Nephron progenitor cell (in vitro differentiated cells): ENCODE measurements at regions not wholly inside any gene's neighbourhood (a gene's known extent, or its start where the extent isn't known, plus 50 kb on each side); places are given as distances from the start of the nearest gene placed in this dataset.

Experiments used
- DNase-seq: peaks from one replicate; pipeline ENCODE4 v3.0.0; 2021
- H3K27ac Mint-ChIP-seq: 2 replicates; pipeline ENCODE4 v1.8.0; 2021; ENCODE audit warnings: mild to moderate bottlenecking, moderate library complexity, mixed read lengths
- H3K27me3 Mint-ChIP-seq: 2 replicates; pipeline ENCODE4 v1.8.0; 2021; ENCODE audit warnings: mild to moderate bottlenecking, low read depth, mixed read lengths; ENCODE audit not compliant: poor library complexity
- H3K36me3 Mint-ChIP-seq: 2 replicates; pipeline ENCODE4 v1.8.0; 2021; ENCODE audit warnings: low read depth, mixed read lengths
- H3K4me1 Mint-ChIP-seq: 2 replicates; pipeline ENCODE4 v1.8.0; 2021; ENCODE audit warnings: mixed read lengths
- H3K4me3 Mint-ChIP-seq: 2 replicates; pipeline ENCODE4 v1.8.0; 2021; ENCODE audit warnings: mild to moderate bottlenecking, moderate library complexity, mixed read lengths
- H3K9me3 Mint-ChIP-seq: 2 replicates; pipeline ENCODE4 v1.8.0; 2021; ENCODE audit warnings: mild to moderate bottlenecking, moderate library complexity, mixed read lengths
- CTCF ChIP-seq: fragments of 200-600 bp; sonication (generic); IDR thresholded peaks from 2 replicates; pipeline ENCODE4 v1.5.0; 2021; ENCODE audit warnings: antibody characterized with exemption

DNA sequence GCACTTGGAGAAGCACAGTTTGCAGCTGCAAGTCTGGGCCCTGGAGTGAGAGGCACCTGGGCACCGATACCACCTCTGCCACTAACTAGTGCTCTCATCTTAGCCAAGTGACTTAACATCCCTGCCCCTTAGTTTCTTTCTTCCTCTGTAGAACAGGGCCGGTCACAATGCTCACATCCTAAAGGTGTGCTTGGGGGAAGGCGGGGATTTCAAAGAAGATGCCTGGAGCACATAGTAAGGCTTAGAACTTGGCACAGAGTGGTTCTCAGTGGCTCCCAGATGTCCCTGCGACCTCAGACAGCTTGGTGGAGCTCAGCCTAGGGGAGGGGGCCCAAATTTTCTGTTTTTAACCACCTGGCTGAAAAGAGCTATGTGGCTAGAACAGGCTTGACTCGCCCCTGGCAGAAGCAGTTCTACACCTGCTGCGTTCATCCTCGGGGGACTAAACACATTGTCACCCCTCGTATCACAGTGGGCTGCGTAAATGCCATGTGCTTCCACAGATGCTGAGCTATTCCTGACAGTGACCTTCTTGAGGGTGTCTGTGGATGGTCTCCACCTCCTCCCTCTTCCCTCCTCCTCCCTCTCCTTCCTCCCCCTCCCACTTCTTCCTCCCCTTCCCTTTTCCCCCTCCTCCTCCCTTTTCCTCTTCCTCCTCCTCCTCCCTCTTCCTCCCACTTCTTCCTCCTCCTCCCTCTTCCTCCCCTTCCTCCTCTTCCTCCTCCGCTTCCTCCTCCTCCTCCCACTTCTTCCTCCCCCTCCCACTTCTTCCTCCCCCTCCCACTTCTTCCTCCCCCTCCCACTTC, 112.1 kb downstream of the PHETA1 start:
- no peaks in the 10 kb centered on the region for H3K9me3 Mint-ChIP-seq
- H3K4me3 Mint-ChIP-seq = no peak overlapping the region
- no peak for TF ChIP-seq CTCF
- no peaks in the 10 kb centered on the region for H3K36me3 Mint-ChIP-seq
- H3K4me1 Mint-ChIP-seq = no peaks in the 10 kb centered on the region
- H3K27ac Mint-ChIP-seq = no peak overlapping the region
- no peak for DNase-seq
- peaks cover 30% of the 10 kb centered on the region for H3K27me3 Mint-ChIP-seq

DNA sequence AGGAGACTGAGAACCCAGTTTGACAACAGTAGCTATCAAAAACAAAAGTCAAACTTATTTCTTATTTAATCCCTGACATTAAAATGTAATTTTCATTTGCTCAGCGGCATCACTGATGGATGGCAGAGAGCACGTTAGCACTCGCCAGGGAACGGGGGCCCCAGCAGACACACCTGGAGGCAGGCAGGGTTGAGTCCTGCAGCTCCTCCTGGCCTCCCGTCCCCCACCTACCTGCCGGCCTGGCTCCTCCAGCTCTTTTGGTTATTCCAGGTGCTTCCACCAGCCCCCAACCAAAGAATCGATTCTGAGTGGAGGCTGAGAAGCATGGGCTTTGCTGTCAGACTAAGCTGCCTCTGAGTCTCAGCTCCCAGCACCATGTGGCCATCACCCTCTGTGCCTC, 113.6 kb downstream of the PHETA1 start:
- H3K27ac Mint-ChIP-seq = no peak overlapping the region
- TF ChIP-seq CTCF = no peak
- no peak overlapping the region for H3K4me3 Mint-ChIP-seq
- H3K27me3 Mint-ChIP-seq = peaks cover 30% of the 10 kb centered on the region
- H3K36me3 Mint-ChIP-seq = no peaks in the 10 kb centered on the region
- DNase-seq = no peak
- no peaks in the 10 kb centered on the region for H3K9me3 Mint-ChIP-seq
- no peaks in the 10 kb centered on the region for H3K4me1 Mint-ChIP-seq

DNA sequence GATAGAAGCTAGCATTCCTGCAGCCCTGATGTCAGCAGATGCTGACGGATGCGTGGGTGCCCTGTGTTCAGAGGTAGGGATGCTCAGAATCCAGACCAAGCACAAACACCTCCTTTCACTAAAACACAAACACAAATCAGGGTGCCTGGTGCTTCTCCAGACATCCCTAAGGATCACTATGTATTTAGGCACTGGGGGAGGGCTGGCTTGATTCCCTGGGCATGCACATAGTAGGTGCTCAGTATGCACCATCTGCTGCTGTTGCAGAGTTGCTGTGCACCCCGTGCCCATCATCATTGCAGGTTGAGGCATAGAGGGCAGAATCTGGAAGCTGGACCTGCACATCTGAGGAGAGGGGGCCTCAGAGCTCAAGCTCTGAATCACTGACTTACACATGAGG, 114.8 kb downstream of the PHETA1 start:
- peaks cover 30% of the 10 kb centered on the region for H3K27me3 Mint-ChIP-seq
- H3K36me3 Mint-ChIP-seq = no peaks in the 10 kb centered on the region
- no peak overlapping the region for H3K4me3 Mint-ChIP-seq
- no peaks in the 10 kb centered on the region for H3K9me3 Mint-ChIP-seq
- DNase-seq = no peak
- no peaks in the 10 kb centered on the region for H3K4me1 Mint-ChIP-seq
- no peak overlapping the region for H3K27ac Mint-ChIP-seq
- no peak for TF ChIP-seq CTCF

- no peaks in the 10 kb centered on the region for H3K9me3 Mint-ChIP-seq
- peaks cover 25% of the 10 kb centered on the region for H3K27me3 Mint-ChIP-seq
- H3K27ac Mint-ChIP-seq = no peak overlapping the region
- H3K4me3 Mint-ChIP-seq = no peak overlapping the region
- DNase-seq = no peak
- TF ChIP-seq CTCF = no peak
- H3K36me3 Mint-ChIP-seq = no peaks in the 10 kb centered on the region
- no peaks in the 10 kb centered on the region for H3K4me1 Mint-ChIP-seq
These were observed 115.7 kb downstream of the PHETA1 start for GRCh38 chr12:111253213-111253612.

DNA sequence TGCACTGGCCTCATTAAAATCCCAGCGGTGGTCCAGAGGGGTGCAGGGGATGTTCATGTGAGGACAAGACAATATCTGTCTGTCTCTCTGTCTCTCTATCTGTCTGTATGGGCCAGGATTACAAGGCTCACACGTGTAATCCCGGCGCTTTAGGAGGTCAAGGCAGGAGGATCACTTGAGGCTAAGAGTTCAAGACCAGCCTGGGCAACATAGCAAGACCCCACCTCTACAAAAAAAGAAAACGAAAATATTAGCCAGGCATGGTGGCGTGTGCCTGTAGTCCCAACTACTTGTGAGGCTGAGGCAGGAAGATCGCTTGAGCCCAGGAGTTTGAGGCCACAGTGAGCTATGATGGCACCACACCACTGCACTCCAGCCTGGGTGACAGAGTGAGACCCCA, 117.1 kb downstream of the PHETA1 start:
- Mint-ChIP-seq H3K36me3 (no peaks in the 10 kb centered on the region), H3K4me3 (no peak overlapping the region), H3K27me3 (peaks cover 19% of the 10 kb centered on the region), H3K27ac (no peak overlapping the region), H3K9me3 (peaks cover under 1% of the 10 kb centered on the region), H3K4me1 (no peaks in the 10 kb centered on the region)
- TF ChIP-seq CTCF = no peak
- no peak for DNase-seq

GRCh38 chr12:111251058-111251730, 117.7 kb downstream of the PHETA1 start:
- Mint-ChIP-seq H3K4me3 (no peak overlapping the region), H3K36me3 (no peaks in the 10 kb centered on the region), H3K27me3 (peaks cover 21% of the 10 kb centered on the region), H3K27ac (no peak overlapping the region), H3K9me3 (peaks cover 6% of the 10 kb centered on the region), H3K4me1 (no peaks in the 10 kb centered on the region)
- no peak for DNase-seq
- no peak for TF ChIP-seq CTCF
